ENCODE measurements at regions not wholly inside any gene's neighbourhood (a gene's known extent, or its start where the extent isn't known, plus 50 kb on each side); places are given as distances from the start of the nearest gene placed in this dataset.
"Not testable (repeated sequence)": the region's sequence is repeated elsewhere in the genome, so short reads cannot be mapped to it uniquely, and the experiment has no call there.

DNA sequence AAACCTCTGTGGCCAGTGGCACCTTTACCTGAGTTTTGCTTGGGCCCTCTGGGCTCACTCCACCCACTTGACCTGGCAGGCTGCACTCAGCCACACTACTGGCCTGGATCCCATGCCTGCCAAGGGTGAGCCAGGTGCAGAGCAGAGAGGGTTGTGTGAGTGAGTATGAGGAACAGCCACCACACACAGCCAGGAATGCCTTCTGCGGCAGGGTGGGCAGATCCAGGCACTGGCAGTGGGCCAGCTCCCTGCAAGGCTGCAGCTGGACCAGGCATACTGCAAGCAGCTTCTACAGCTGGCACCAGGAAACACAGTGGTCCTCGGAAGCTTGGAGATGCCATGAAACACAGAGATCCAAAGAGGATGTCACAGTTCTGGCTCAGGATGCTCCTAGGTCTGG, 570.1 kb upstream of the ACTRT1 start:
- no peak overlapping the region for H3K9ac ChIP-seq (ENCODE audit: low read depth, low read length)
- H3K4me1 ChIP-seq (ENCODE audit: insufficient read depth, low read length) = no peaks in the 10 kb centered on the region
- no peaks in the 10 kb centered on the region for H3K27me3 ChIP-seq (ENCODE audit: insufficient read depth, low read length)
- WGBS = 96% methylated on average over 2 of the region's 2 CpGs
- no peaks in the 10 kb centered on the region for H3K36me3 ChIP-seq (ENCODE audit: insufficient read depth, low read length)
- no peaks in the 10 kb centered on the region for H3K9me3 ChIP-seq (ENCODE audit: insufficient read depth, low read depth, low read length)
- H3K27ac ChIP-seq (ENCODE audit: low read depth, low read length) = no peak overlapping the region
- no peak overlapping the region for H3K4me3 ChIP-seq (ENCODE audit: low read length)

DNA sequence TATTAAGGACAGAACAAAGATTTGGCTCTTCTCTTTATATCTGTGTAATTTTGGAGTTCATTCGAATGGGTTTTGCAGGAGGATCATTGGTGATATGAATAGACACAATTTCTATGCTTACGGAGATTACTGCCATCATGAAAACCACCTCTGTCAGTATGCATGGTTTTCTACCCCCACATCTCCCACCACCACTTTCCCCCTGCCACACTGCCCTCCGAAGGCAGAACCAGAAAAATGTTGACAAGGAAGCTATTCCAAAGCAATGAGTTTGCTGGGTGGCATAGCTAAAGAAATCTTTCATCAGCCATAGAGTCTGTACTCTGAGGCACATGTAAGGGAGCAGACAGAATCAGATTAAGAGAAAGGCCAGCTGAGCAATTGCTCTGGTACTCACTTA, 567.3 kb upstream of the ACTRT1 start:
- H3K9me3 ChIP-seq (ENCODE audit: insufficient read depth, low read depth, low read length) = no peaks in the 10 kb centered on the region
- no peaks in the 10 kb centered on the region for H3K36me3 ChIP-seq (ENCODE audit: insufficient read depth, low read length)
- H3K4me1 ChIP-seq (ENCODE audit: insufficient read depth, low read length) = no peaks in the 10 kb centered on the region
- no peaks in the 10 kb centered on the region for H3K27me3 ChIP-seq (ENCODE audit: insufficient read depth, low read length)
- whole genome bisulfite sequencing = 69% methylated on average over 3 of the region's 3 CpGs
- H3K9ac ChIP-seq (ENCODE audit: low read depth, low read length) = no peak overlapping the region
- H3K27ac ChIP-seq (ENCODE audit: low read depth, low read length) = no peak overlapping the region
- H3K4me3 ChIP-seq (ENCODE audit: low read length) = no peak overlapping the region

DNA sequence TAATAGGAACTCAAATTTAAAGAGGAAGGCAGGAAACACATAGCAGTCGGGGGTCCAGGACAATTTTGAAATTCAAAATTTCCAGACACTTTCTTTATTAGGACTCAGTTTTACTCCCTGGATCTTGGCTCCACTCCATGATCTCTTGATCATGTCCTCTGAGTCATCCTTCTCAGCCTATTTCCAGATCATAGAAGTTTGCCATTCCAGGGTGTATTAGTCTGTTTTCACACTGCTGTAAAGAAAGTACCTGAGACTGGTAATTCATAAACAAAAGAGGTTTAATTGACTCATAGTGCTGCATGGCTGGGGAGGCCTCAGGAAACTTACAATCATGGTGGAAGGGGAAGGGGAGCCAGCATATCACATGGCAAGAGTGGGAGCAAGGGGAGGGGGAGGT, 564.7 kb upstream of the ACTRT1 start:
- Histone ChIP-seq H3K9ac (ENCODE audit: low read depth, low read length) (no peak overlapping the region), H3K27ac (ENCODE audit: low read depth, low read length) (no peak overlapping the region), H3K27me3 (ENCODE audit: insufficient read depth, low read length) (no peaks in the 10 kb centered on the region), H3K9me3 (ENCODE audit: insufficient read depth, low read depth, low read length) (no peaks in the 10 kb centered on the region), H3K36me3 (ENCODE audit: insufficient read depth, low read length) (no peaks in the 10 kb centered on the region), H3K4me3 (ENCODE audit: low read length) (no peak overlapping the region), H3K4me1 (ENCODE audit: insufficient read depth, low read length) (no peaks in the 10 kb centered on the region)
- WGBS = 93% methylated on average over 1 of the region's 1 CpG

DNA sequence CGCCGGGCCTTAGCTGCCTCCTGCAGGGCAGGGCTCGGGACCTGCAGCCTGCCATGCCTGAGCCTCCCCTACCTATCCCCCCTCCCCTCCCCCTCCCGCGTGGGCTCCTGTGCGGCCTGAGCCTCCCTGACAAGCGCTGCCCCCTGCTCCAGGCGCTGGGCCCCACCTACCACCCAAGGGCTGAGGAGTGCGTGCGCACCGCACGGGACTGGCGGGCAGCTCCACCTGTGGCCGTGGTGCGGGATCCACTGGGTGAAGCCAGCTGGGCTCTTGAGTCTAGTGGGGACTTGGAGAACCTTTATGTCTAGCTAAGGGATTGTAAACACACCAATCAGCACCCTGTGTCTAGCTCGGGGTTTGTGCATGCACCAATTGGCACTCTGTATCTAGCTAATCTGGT, 554.6 kb upstream of the ACTRT1 start:
- not testable (repeated sequence) for H3K27me3 ChIP-seq (ENCODE audit: insufficient read depth, low read length); H3K9me3 ChIP-seq (ENCODE audit: insufficient read depth, low read depth, low read length); H3K27ac ChIP-seq (ENCODE audit: low read depth, low read length); H3K4me3 ChIP-seq (ENCODE audit: low read length); H3K4me1 ChIP-seq (ENCODE audit: insufficient read depth, low read length); H3K9ac ChIP-seq (ENCODE audit: low read depth, low read length); H3K36me3 ChIP-seq (ENCODE audit: insufficient read depth, low read length)
- WGBS = 92% methylated on average over 12 of the region's 16 CpGs

DNA sequence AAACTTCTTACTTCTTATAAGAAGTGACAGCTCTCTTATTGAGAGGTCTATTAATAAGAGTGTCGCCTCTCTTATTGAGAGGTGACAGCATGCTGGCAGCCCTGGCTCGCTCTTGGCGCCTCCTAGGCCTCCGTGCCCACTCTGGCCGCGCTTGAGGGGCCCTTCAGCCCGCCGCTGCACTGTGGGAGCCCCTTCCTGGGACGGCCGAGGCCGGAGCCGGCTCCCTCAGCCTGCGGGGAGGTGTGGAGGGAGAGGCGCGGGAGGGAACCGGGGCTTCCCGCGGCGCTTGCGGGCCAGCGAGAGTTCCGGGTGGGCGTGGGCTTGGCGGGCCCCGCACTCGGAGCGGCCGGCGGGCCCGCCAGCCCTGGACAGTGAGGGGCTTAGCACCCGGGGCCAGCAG, 554.2 kb upstream of the ACTRT1 start:
- 97% methylated on average over 31 of the region's 31 CpGs for WGBS
- not testable (repeated sequence) for H3K4me3 ChIP-seq (ENCODE audit: low read length); H3K36me3 ChIP-seq (ENCODE audit: insufficient read depth, low read length); H3K9ac ChIP-seq (ENCODE audit: low read depth, low read length); H3K9me3 ChIP-seq (ENCODE audit: insufficient read depth, low read depth, low read length); H3K4me1 ChIP-seq (ENCODE audit: insufficient read depth, low read length); H3K27ac ChIP-seq (ENCODE audit: low read depth, low read length); H3K27me3 ChIP-seq (ENCODE audit: insufficient read depth, low read length)

DNA sequence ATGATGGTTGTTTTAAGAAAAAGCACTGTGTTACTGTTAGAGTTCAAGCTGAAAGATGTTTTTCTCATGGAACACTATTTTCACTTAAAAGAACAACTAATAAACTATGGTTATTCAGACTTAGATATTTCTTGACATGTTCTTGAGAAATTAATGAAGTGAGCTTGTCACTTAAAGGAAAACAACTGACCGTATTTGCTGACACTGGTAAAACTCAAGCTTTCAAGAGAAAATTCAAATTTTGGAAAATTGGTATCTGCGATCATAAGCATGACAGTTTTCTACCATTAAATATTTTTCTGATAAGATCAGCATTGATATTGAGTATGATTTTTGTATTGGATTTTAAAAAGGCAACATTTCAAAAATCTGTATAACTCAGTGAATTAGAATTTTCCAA, 549.5 kb upstream of the ACTRT1 start:
- Histone ChIP-seq H3K27me3 (ENCODE audit: insufficient read depth, low read length) (no peaks in the 10 kb centered on the region), H3K9me3 (ENCODE audit: insufficient read depth, low read depth, low read length) (no peaks in the 10 kb centered on the region), H3K36me3 (ENCODE audit: insufficient read depth, low read length) (no peaks in the 10 kb centered on the region), H3K27ac (ENCODE audit: low read depth, low read length) (no peak overlapping the region), H3K4me1 (ENCODE audit: insufficient read depth, low read length) (no peaks in the 10 kb centered on the region), H3K4me3 (ENCODE audit: low read length) (no peak overlapping the region), H3K9ac (ENCODE audit: low read depth, low read length) (no peak overlapping the region)
- no CpG with 5 or more reads among the region's 2 CpGs for WGBS

DNA sequence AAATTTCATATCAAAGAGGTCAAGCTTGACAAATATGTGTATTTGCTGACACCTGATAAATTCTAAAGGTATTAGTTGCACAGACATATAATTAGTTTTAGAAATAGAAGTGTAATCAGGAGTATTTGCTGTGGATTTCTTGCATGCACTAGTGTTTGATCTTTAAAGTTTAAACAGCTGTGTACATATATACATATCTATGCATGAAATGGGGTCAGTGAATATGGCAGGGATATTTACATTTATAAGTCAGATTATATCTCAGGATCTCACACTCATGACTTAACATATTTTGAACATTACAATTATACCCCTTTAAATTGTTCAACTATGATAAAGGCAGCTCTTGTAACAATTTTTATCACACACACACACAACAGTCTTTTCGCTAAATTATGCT, 547.4 kb upstream of the ACTRT1 start:
- H3K36me3 ChIP-seq (ENCODE audit: insufficient read depth, low read length) = no peaks in the 10 kb centered on the region
- no peaks in the 10 kb centered on the region for H3K27me3 ChIP-seq (ENCODE audit: insufficient read depth, low read length)
- 100% methylated on average over 1 of the region's 1 CpG for WGBS
- H3K4me1 ChIP-seq (ENCODE audit: insufficient read depth, low read length) = no peaks in the 10 kb centered on the region
- no peak overlapping the region for H3K9ac ChIP-seq (ENCODE audit: low read depth, low read length)
- H3K9me3 ChIP-seq (ENCODE audit: insufficient read depth, low read depth, low read length) = no peaks in the 10 kb centered on the region
- no peak overlapping the region for H3K27ac ChIP-seq (ENCODE audit: low read depth, low read length)
- H3K4me3 ChIP-seq (ENCODE audit: low read length) = no peak overlapping the region

DNA sequence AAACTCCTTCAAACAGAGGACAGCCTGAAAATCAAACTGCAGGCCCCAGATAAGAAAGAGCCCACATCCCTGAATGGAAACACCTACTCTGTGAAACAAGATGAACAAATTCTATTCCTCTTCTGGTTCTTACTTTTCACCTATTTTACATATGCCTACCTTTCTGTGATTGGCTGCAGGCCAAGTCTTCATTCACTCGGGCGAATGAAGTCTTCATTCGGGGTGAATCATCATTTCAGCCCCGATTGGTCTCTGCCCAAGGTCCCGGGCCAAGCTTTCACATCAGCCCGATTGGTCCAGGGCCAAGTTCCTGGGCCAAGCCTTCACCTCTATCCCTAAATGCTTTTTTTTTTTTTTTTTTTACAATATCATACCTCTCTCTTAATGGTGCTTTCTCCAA, 529.8 kb upstream of the ACTRT1 start:
- 81% methylated on average over 6 of the region's 6 CpGs for WGBS
- Histone ChIP-seq H3K27ac (ENCODE audit: low read depth, low read length) (no peak overlapping the region), H3K9ac (ENCODE audit: low read depth, low read length) (no peak overlapping the region), H3K27me3 (ENCODE audit: insufficient read depth, low read length) (no peaks in the 10 kb centered on the region), H3K9me3 (ENCODE audit: insufficient read depth, low read depth, low read length) (no peaks in the 10 kb centered on the region), H3K4me3 (ENCODE audit: low read length) (no peak overlapping the region), H3K36me3 (ENCODE audit: insufficient read depth, low read length) (no peaks in the 10 kb centered on the region), H3K4me1 (ENCODE audit: insufficient read depth, low read length) (no peaks in the 10 kb centered on the region)

DNA sequence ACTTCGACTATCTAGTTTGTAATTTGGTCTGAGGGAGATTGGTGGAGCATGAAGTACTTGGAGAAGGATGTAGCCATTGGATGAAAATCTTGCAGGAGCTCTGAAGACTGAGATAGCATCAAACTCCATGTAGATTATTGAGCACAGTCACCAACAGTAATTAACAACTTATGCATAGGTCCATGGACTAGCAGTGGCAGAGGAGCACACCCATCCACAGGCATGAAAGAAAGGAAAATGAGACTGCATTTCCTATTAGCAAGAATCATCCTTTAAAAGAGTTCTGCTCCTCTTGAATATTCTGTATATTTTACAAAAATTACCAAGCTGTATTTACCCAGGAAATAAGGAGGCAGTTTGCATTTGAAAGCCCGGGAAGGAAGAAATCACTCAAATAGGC, 529.4 kb upstream of the ACTRT1 start:
- Histone ChIP-seq H3K27me3 (ENCODE audit: insufficient read depth, low read length) (no peaks in the 10 kb centered on the region), H3K4me1 (ENCODE audit: insufficient read depth, low read length) (no peaks in the 10 kb centered on the region), H3K9me3 (ENCODE audit: insufficient read depth, low read depth, low read length) (no peaks in the 10 kb centered on the region), H3K36me3 (ENCODE audit: insufficient read depth, low read length) (no peaks in the 10 kb centered on the region), H3K4me3 (ENCODE audit: low read length) (no peak overlapping the region), H3K9ac (ENCODE audit: low read depth, low read length) (no peak overlapping the region), H3K27ac (ENCODE audit: low read depth, low read length) (no peak overlapping the region)
- 67% methylated on average over 1 of the region's 2 CpGs for WGBS

DNA sequence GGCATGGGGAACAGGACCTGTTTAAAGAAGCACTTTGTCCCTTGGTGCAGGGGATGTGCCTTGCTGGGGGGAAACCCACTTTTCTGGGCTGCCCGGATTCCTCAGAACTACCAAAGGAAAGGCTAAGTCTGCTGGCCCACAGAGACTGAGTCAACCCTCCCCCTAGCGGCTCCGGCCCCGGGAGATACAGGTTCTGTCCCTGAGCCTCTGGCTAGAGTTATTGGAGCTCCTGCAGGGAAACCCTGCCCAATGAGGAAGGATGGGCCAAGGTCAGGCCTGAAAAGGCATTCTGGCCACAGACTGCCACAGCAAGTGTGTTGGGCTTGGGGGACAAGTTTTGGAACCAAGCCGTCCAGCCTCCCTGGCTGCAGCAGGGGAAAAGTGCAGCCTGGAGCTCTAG, 490.9 kb upstream of the ACTRT1 start:
- H3K36me3 ChIP-seq (ENCODE audit: insufficient read depth, low read length) = no peaks in the 10 kb centered on the region
- H3K9me3 ChIP-seq (ENCODE audit: insufficient read depth, low read depth, low read length) = no peaks in the 10 kb centered on the region
- no peak overlapping the region for H3K4me3 ChIP-seq (ENCODE audit: low read length)
- H3K27me3 ChIP-seq (ENCODE audit: insufficient read depth, low read length) = no peaks in the 10 kb centered on the region
- H3K9ac ChIP-seq (ENCODE audit: low read depth, low read length) = no peak overlapping the region
- no peaks in the 10 kb centered on the region for H3K4me1 ChIP-seq (ENCODE audit: insufficient read depth, low read length)
- H3K27ac ChIP-seq (ENCODE audit: low read depth, low read length) = no peak overlapping the region
- 98% methylated on average over 5 of the region's 5 CpGs for WGBS

DNA sequence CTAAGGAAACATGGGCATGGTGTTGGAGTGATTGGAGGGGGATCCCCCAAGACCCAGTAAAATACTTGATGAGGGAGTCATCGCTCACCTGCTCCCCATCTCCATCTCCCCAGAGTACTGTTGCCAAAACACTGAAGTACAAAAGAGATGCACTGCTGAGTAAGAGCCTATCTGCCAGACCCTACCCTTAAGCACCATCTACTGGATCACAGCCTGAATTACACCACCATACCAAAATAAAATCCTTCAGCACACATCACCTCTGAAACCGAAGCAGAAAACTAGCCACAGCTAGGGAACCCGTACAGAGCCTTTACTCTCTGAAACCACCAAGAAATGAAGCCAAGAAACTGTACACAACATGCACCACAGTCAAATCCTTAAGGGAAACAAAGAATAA, 466.3 kb upstream of the ACTRT1 start:
- no peaks in the 10 kb centered on the region for H3K9me3 ChIP-seq (ENCODE audit: insufficient read depth, low read depth, low read length)
- H3K27ac ChIP-seq (ENCODE audit: low read depth, low read length) = no peak overlapping the region
- H3K27me3 ChIP-seq (ENCODE audit: insufficient read depth, low read length) = no peaks in the 10 kb centered on the region
- WGBS = 47% methylated on average over 3 of the region's 3 CpGs
- no peak overlapping the region for H3K4me3 ChIP-seq (ENCODE audit: low read length)
- no peak overlapping the region for H3K9ac ChIP-seq (ENCODE audit: low read depth, low read length)
- no peaks in the 10 kb centered on the region for H3K36me3 ChIP-seq (ENCODE audit: insufficient read depth, low read length)
- no peaks in the 10 kb centered on the region for H3K4me1 ChIP-seq (ENCODE audit: insufficient read depth, low read length)

DNA sequence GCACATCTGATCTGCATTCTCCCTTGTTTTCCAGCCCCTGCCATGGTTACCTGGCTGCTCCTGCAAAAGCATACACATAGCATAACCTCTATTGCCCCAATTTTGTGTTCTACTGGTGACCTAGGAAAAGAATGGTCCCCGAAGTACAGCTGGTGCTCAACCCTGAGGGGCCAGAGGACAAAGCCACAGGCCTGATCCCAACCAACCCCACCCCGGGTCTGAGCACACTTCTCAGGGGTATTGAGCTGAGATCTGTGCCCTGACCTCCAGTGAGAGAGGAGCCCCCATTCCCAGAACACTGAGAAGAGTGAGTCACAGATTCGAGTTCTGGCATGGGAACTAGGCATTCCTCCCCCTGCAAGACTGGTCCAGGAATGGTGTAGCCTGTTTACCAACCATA, 465.5 kb upstream of the ACTRT1 start:
- no peak overlapping the region for H3K27ac ChIP-seq (ENCODE audit: low read depth, low read length)
- H3K9me3 ChIP-seq (ENCODE audit: insufficient read depth, low read depth, low read length) = no peaks in the 10 kb centered on the region
- 93% methylated on average over 3 of the region's 3 CpGs for WGBS
- no peaks in the 10 kb centered on the region for H3K4me1 ChIP-seq (ENCODE audit: insufficient read depth, low read length)
- H3K27me3 ChIP-seq (ENCODE audit: insufficient read depth, low read length) = no peaks in the 10 kb centered on the region
- no peak overlapping the region for H3K9ac ChIP-seq (ENCODE audit: low read depth, low read length)
- no peak overlapping the region for H3K4me3 ChIP-seq (ENCODE audit: low read length)
- no peaks in the 10 kb centered on the region for H3K36me3 ChIP-seq (ENCODE audit: insufficient read depth, low read length)

Data from HUES64 (cell line).